ENCODE measurements at regions not wholly inside any gene's neighbourhood (a gene's known extent, or its start where the extent isn't known, plus 50 kb on each side); places are given as distances from the start of the nearest gene placed in this dataset.

DNA sequence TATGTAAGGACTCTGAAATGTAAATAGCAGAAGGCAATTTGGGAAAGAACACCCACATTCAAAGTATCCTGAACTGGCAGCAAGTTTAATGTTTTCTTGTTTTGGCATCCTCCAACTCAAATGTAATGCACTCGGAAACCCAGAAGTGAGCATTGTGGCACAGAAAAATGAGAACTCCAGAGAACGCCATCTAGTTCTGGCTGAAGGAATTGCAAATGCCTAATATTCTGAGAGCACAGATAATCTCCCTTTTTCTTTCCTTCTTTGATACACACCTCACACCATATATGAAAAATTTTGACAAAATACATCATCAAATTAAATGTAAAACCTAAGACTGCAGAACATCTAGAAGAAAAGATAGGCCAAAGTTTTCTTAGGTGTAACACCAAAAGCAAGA lies 52.1 kb downstream of the PWWP3B start:
- TF ChIP-seq FOSB (CRISPR knock-in tag; IDR thresholded peaks at IDR 0.05), result no peak
- TF ChIP-seq, protein P1, sequence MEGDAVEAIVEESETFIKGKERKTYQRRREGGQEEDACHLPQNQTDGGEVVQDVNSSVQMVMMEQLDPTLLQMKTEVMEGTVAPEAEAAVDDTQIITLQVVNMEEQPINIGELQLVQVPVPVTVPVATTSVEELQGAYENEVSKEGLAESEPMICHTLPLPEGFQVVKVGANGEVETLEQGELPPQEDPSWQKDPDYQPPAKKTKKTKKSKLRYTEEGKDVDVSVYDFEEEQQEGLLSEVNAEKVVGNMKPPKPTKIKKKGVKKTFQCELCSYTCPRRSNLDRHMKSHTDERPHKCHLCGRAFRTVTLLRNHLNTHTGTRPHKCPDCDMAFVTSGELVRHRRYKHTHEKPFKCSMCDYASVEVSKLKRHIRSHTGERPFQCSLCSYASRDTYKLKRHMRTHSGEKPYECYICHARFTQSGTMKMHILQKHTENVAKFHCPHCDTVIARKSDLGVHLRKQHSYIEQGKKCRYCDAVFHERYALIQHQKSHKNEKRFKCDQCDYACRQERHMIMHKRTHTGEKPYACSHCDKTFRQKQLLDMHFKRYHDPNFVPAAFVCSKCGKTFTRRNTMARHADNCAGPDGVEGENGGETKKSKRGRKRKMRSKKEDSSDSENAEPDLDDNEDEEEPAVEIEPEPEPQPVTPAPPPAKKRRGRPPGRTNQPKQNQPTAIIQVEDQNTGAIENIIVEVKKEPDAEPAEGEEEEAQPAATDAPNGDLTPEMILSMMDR (IDR thresholded peaks at IDR 0.05), result peak; percentile 27; the same call in 2 of the 3 replicates
- TF ChIP-seq NR3C1 (IDR thresholded peaks at IDR 0.05), result no peak
- ChIA-PET POLR2A (no interaction called here), CTCF (no interaction called here)
- Histone ChIP-seq H3K4me3 (no peak overlapping the region), H3K4me2 (no peak overlapping the region), H3K4me1 (no peaks in the 10 kb centered on the region), H3K27ac (no peak overlapping the region), H3K9me3 (no peaks in the 10 kb centered on the region)
- 7% methylated on average over 2 of the region's 2 CpGs for WGBS (ENCODE audit: missing lambda C conversion rate)
- DNase-seq (ENCODE audit: low read depth in 1 of 2, low spot score in 1 of 2) (no peak), ATAC-seq (no peak), FAIRE-seq (no peak)

GRCh38 chrX:106243376-106243775 lies 75.3 kb downstream of the PWWP3B start:
- no peaks in the 10 kb centered on the region for H3K9me3 ChIP-seq
- FAIRE-seq, result peak; percentile 59
- ChIA-PET CTCF (no interaction called here), POLR2A (no interaction called here)
- ATAC-seq, result no peak
- H3K4me1 ChIP-seq, result no peaks in the 10 kb centered on the region
- no peak for DNase-seq (ENCODE audit: low read depth in 1 of 2, low spot score in 1 of 2)
- no peak overlapping the region for H3K27ac ChIP-seq
- H3K4me3 ChIP-seq, result no peak overlapping the region
- TF ChIP-seq HOXB5 (CRISPR knock-in tag; IDR thresholded peaks at IDR 0.05) (no peak), SREBF2 (IDR thresholded peaks at IDR 0.05) (no peak), MAFK (IDR thresholded peaks at IDR 0.05; ENCODE audit: partially characterized antibody) (no peak), JUN (IDR thresholded peaks at IDR 0.05) (no peak), PBX3 (IDR thresholded peaks at IDR 0.05) (no peak), PHF8 (IDR thresholded peaks at IDR 0.05; ENCODE audit: borderline replicate concordance, low read depth) (no peak), RARB (CRISPR knock-in tag; IDR thresholded peaks at IDR 0.05) (no peak), ZFP36 (IDR thresholded peaks at IDR 0.05; ENCODE audit: borderline replicate concordance, partially characterized antibody) (no peak), EHMT2 (IDR thresholded peaks at IDR 0.05; ENCODE audit: low read depth) (no peak), ELK1 (IDR thresholded peaks at IDR 0.05; ENCODE audit: low read depth, low read length) (no peak), ZNF302 (CRISPR knock-in tag; IDR thresholded peaks at IDR 0.05) (no peak), RFX5 (IDR thresholded peaks at IDR 0.05) (no peak), TFCP2L1 (CRISPR knock-in tag; IDR thresholded peaks at IDR 0.05) (no peak)
- H3K4me2 ChIP-seq, result no peak overlapping the region

DNA sequence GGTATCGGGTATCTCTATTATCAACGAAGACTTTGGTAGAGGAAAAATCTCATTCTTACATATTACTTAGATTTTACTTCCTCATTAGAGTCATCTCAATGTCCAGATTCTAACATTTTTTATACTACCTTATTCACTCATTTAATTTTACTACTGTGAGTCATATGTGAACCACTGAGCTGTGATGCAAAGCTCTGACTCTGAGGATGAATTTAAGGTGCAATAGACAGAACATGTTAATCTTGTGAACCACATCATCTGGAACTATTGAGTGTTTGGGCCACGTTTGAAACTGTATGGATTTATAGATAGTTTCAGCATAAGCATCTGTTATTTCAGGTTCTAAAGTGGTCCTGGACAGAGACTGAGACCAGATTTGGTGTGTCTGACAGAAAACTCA lies 78.4 kb downstream of the PWWP3B start:
- no peak overlapping the region for H3K27ac ChIP-seq
- H3K4me2 ChIP-seq, result no peak overlapping the region
- TF ChIP-seq RCOR1 (IDR thresholded peaks at IDR 0.05; ENCODE audit: low read depth, low read length) (no peak), NFE2L2 (conservative IDR thresholded peaks at IDR 0.05; ENCODE audit: low read length) (no peak), RFX5 (IDR thresholded peaks at IDR 0.05) (no peak), HOXB13 (CRISPR knock-in tag; IDR thresholded peaks at IDR 0.05; ENCODE audit: low read depth) (no peak), SMC3 (IDR thresholded peaks at IDR 0.05) (no peak), CHD2 (IDR thresholded peaks at IDR 0.05; ENCODE audit: low read length, partially characterized antibody) (no peak), ZNF302 (CRISPR knock-in tag; IDR thresholded peaks at IDR 0.05) (no peak), BCL3 (IDR thresholded peaks at IDR 0.05) (no peak)
- ChIA-PET POLR2A (no interaction called here), CTCF (no interaction called here)
- no peaks in the 10 kb centered on the region for H3K9me3 ChIP-seq
- ATAC-seq (no peak), FAIRE-seq (peak; percentile 18), DNase-seq (ENCODE audit: low read depth in 1 of 2, low spot score in 1 of 2) (no peak)
- 0% methylated on average over 3 of the region's 3 CpGs for WGBS (ENCODE audit: missing lambda C conversion rate)
- H3K4me3 ChIP-seq, result no peak overlapping the region
- no peaks in the 10 kb centered on the region for H3K4me1 ChIP-seq
